Loucy (cell line): ENCODE measurements at regions not wholly inside any gene's neighbourhood (a gene's known extent, or its start where the extent isn't known, plus 50 kb on each side); places are given as distances from the start of the nearest gene placed in this dataset.

Experiments used
- EZH2phosphoT487 ChIP-seq: fragments of 200-600 bp; IDR thresholded peaks from 2 replicates; pipeline ENCODE4 v1.6.1; 2018; ENCODE audit warnings: antibody characterized with exemption, mild to moderate bottlenecking, moderate library complexity, borderline replicate concordance
- TF ChIP-seq, protein P1 (sequence below): fragments of 200-600 bp; sonication (generic); conservative IDR thresholded peaks from 2 replicates; pipeline ENCODE4 v1.5.1; 2014; ENCODE audit warnings: mild to moderate bottlenecking, antibody characterized with exemption, low read length

DNA sequence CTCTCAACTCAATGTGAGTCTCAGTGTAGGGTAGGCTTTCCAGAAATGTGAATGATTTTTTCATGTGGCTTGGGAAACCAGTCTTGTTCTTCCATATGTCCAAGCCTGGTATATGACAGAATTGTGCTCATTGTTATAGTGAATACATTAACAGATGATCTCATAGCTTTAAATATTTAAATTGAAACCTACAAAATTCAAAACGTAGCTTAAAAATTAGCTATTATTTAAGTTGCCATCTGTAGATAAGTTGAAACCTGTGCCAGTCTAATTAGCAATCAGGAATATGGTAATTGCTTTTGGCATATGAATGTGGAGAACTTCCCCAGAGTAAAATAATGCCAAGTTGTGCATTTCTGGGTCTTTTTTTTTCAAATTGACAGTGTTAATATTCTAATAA lies 891.6 kb upstream of the SEL1L start:
- TF ChIP-seq, protein P1, sequence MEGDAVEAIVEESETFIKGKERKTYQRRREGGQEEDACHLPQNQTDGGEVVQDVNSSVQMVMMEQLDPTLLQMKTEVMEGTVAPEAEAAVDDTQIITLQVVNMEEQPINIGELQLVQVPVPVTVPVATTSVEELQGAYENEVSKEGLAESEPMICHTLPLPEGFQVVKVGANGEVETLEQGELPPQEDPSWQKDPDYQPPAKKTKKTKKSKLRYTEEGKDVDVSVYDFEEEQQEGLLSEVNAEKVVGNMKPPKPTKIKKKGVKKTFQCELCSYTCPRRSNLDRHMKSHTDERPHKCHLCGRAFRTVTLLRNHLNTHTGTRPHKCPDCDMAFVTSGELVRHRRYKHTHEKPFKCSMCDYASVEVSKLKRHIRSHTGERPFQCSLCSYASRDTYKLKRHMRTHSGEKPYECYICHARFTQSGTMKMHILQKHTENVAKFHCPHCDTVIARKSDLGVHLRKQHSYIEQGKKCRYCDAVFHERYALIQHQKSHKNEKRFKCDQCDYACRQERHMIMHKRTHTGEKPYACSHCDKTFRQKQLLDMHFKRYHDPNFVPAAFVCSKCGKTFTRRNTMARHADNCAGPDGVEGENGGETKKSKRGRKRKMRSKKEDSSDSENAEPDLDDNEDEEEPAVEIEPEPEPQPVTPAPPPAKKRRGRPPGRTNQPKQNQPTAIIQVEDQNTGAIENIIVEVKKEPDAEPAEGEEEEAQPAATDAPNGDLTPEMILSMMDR: no peak
- TF ChIP-seq EZH2phosphoT487: no peak
